GM21717 (cell line): ENCODE measurements at regions not wholly inside any gene's neighbourhood (a gene's known extent, or its start where the extent isn't known, plus 50 kb on each side); places are given as distances from the start of the nearest gene placed in this dataset.
"Not testable (repeated sequence)": the region's sequence is repeated elsewhere in the genome, so short reads cannot be mapped to it uniquely, and the experiment has no call there.

ENCODE experiments used
- ATAC-seq: cut with Tn5 transposase; IDR thresholded peaks from one replicate; pipeline ENCODE4 v1.9.1; 2021; ENCODE audit warnings: mild to moderate bottlenecking, moderate library complexity; ENCODE audit not compliant: unreplicated experiment

- ATAC-seq: no peak
Measured at GRCh38 chr7:126178865-126179264, 1073.9 kb downstream of the GRM8 start.

GRCh38 chr7:126177782-126178181, 1075.0 kb downstream of the GRM8 start:
- no peak for ATAC-seq

GRCh38 chr7:126166645-126167044, 1086.1 kb downstream of the GRM8 start:
- ATAC-seq: no peak

- no peak for ATAC-seq
Measured at GRCh38 chr7:126163647-126164046, 1089.1 kb downstream of the GRM8 start.

- no peak for ATAC-seq
Measured at GRCh38 chr7:126157391-126157790, 1095.3 kb downstream of the GRM8 start.

- ATAC-seq: no peak
Measured at GRCh38 chr7:126150278-126150958, 1102.3 kb downstream of the GRM8 start.

- ATAC-seq: no peak
Measured at GRCh38 chr7:126140858-126141466, 1111.8 kb downstream of the GRM8 start.

GRCh38 chr7:126119981-126120380, 1132.8 kb downstream of the GRM8 start:
- no peak for ATAC-seq

GRCh38 chr7:126103582-126103981, 1149.2 kb downstream of the GRM8 start:
- ATAC-seq: no peak

- no peak for ATAC-seq
Measured at GRCh38 chr7:126083014-126083413, 1153.4 kb upstream of the POT1 start.

- peak; percentile 82 for ATAC-seq
Measured at GRCh38 chr7:126079581-126079980, 1150.0 kb upstream of the POT1 start.

GRCh38 chr7:126079151-126079550, 1149.5 kb upstream of the POT1 start:
- no peak for ATAC-seq

GRCh38 chr7:126065766-126066165, 1136.1 kb upstream of the POT1 start:
- no peak for ATAC-seq

GRCh38 chr7:126057979-126058378, 1128.4 kb upstream of the POT1 start:
- no peak for ATAC-seq

- ATAC-seq: not testable (repeated sequence)
Measured at GRCh38 chr7:126056613-126057012, 1127.0 kb upstream of the POT1 start.

- ATAC-seq: no peak
Measured at GRCh38 chr7:126052229-126052628, 1122.6 kb upstream of the POT1 start.

- no peak for ATAC-seq
Measured at GRCh38 chr7:126044662-126045061, 1115.0 kb upstream of the POT1 start.

- ATAC-seq: no peak
Measured at GRCh38 chr7:126041472-126041871, 1111.8 kb upstream of the POT1 start.

- no peak for ATAC-seq
Measured at GRCh38 chr7:126040114-126041045, 1110.8 kb upstream of the POT1 start.

GRCh38 chr7:126026421-126027088, 1096.9 kb upstream of the POT1 start:
- ATAC-seq: no peak

GRCh38 chr7:126022452-126022851, 1092.8 kb upstream of the POT1 start:
- no peak for ATAC-seq
